Neural progenitor cell (in vitro differentiated cells): ENCODE measurements at regions not wholly inside any gene's neighbourhood (a gene's known extent, or its start where the extent isn't known, plus 50 kb on each side); places are given as distances from the start of the nearest gene placed in this dataset.

Source experiments
- DNase-seq: peaks from one replicate; pipeline ENCODE4 v3.0.0-alpha.2; 2016; ENCODE audit warnings: low spot score
- H2AFZ ChIP-seq: fragments of 200-600 bp; sonication (generic); replicated peaks from 2 replicates; pipeline ENCODE4 v1.6.1; 2016; ENCODE audit warnings: antibody characterized with exemption
- H3F3A ChIP-seq: fragments of 200-600 bp; sonication (generic); 2 replicates; pipeline ENCODE4 v1.6.1; 2016; ENCODE audit warnings: antibody characterized with exemption, low read depth
- H3K27ac ChIP-seq: fragments of 200-600 bp; sonication (generic); 2 replicates; pipeline ENCODE4 v1.5.1; 2016; ENCODE audit warnings: mild to moderate bottlenecking
- H3K27me3 ChIP-seq: fragments of 200-600 bp; sonication (generic); 2 replicates; pipeline ENCODE4 v1.6.1; 2016; ENCODE audit warnings: mild to moderate bottlenecking, moderate library complexity
- H3K36me3 ChIP-seq: fragments of 200-600 bp; sonication (generic); 2 replicates; pipeline ENCODE4 v1.5.1; 2016
- H3K4me1 ChIP-seq: fragments of 200-600 bp; sonication (generic); 2 replicates; pipeline ENCODE4 v1.6.1; 2016; ENCODE audit warnings: mixed run types
- H3K4me2 ChIP-seq: fragments of 200-600 bp; sonication (generic); 2 replicates; pipeline ENCODE4 v1.6.1; 2016
- H3K4me3 ChIP-seq: fragments of 200-600 bp; sonication (generic); 2 replicates; pipeline ENCODE4 v1.5.1; 2016
- H3K79me2 ChIP-seq: fragments of 200-600 bp; sonication (generic); 2 replicates; pipeline ENCODE4 v1.6.1; 2016; ENCODE audit warnings: low read depth
- H3K9ac ChIP-seq: fragments of 200-600 bp; sonication (generic); 2 replicates; pipeline ENCODE4 v1.6.1; 2016
- H3K9me3 ChIP-seq: fragments of 200-600 bp; sonication (generic); 2 replicates; pipeline ENCODE4 v1.5.1; 2016; ENCODE audit warnings: low read depth
- H4K20me1 ChIP-seq: fragments of 200-600 bp; sonication (generic); 2 replicates; pipeline ENCODE4 v1.6.1; 2016; ENCODE audit warnings: low read depth
- H3K27ac Mint-ChIP-seq: 3 replicates; pipeline ENCODE4 v1.8.0; 2021; ENCODE audit warnings: mixed read lengths
- H3K27me3 Mint-ChIP-seq: 2 replicates; pipeline ENCODE4 v1.8.0; 2022; ENCODE audit warnings: low read depth, mild to moderate bottlenecking, inconsistent platforms, moderate library complexity, mixed read lengths; ENCODE audit not compliant: insufficient read depth
- H3K36me3 Mint-ChIP-seq: 3 replicates; pipeline ENCODE4 v1.8.0; 2021; ENCODE audit warnings: mixed read lengths
- H3K4me1 Mint-ChIP-seq: 3 replicates; pipeline ENCODE4 v1.8.0; 2021; ENCODE audit warnings: mixed read lengths
- H3K4me3 Mint-ChIP-seq: 3 replicates; pipeline ENCODE4 v1.8.0; 2021; ENCODE audit warnings: mild to moderate bottlenecking, moderate library complexity, mixed read lengths
- H3K9me3 Mint-ChIP-seq: 3 replicates; pipeline ENCODE4 v1.8.0; 2020; ENCODE audit warnings: mixed read lengths
- CTCF ChIP-seq: fragments of 200-600 bp; sonication (generic); IDR thresholded peaks from 2 replicates; pipeline ENCODE4 v1.5.1; 2017; ENCODE audit warnings: antibody characterized with exemption, mild to moderate bottlenecking
- EZH2 ChIP-seq: fragments of 200-600 bp; sonication (generic); IDR thresholded peaks from 2 replicates; pipeline ENCODE4 v1.6.1; 2017; ENCODE audit warnings: antibody characterized with exemption, mild to moderate bottlenecking, moderate library complexity
- EZH2phosphoT487 ChIP-seq: fragments of 200-600 bp; sonication (generic); IDR thresholded peaks from 2 replicates; pipeline ENCODE4 v1.6.1; 2017; ENCODE audit warnings: antibody characterized with exemption

DNA sequence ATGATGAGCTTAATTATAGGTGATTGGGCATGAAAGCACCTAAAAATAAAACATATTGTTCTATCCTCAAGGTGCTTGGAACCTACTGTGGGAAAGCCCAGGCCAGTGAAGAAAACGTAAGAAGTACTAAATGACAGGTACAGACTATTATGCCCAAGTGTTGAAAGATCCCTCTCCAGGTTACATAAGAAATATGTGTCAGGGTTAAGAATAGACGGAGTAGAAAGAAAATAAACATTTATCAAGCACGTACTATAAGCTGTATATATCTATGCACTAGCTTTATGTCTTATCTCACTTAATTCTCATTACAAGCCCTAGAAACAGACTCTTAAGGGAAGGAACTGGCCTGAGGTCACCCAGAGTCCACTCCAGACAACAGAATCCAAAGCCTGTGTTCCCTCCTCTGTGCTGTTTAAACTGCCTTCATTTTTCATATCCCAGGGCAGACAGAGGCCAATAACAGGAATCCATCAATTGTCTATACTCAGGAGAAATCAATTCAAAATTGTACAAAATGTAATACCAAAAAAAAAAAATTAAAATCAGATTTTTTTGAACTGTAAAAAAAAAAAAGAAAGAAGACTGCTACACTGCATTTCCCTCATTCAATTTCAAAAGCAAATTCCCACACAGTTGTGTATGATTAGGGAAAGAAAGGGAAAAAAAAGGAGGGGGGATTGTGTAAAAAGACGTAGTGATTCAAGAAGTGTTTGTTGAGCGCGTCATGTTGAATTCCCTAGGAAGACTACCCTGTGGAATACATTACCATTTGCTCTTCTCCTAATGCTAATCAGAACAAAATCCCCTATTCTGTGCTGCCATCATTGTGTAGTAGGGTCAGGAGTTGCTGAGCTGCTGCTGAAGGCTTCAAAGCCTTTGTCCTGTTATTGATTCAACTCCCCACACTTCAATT, 156.3 kb downstream of the IRS1 start:
- peak; percentile 36 for DNase-seq
- no peaks in the 10 kb centered on the region for H3K9me3 ChIP-seq
- H3K9ac ChIP-seq, result no peak overlapping the region
- Mint-ChIP-seq H3K4me3 (no peak overlapping the region), H3K27me3 (peaks cover 2% of the 10 kb centered on the region), H3K9me3 (peaks cover 16% of the 10 kb centered on the region), H3K36me3 (peaks cover 3% of the 10 kb centered on the region), H3K4me1 (peaks cover 19% of the 10 kb centered on the region), H3K27ac (peak overlapping the region; percentile 86)
- no peaks in the 10 kb centered on the region for H3F3A ChIP-seq
- no peak overlapping the region for H3K4me3 ChIP-seq
- no peak overlapping the region for H3K27ac ChIP-seq
- H3K36me3 ChIP-seq, result no peaks in the 10 kb centered on the region
- peak overlapping the region; percentile 23 for H2AFZ ChIP-seq
- peaks cover 3% of the 10 kb centered on the region for H3K4me1 ChIP-seq
- no peaks in the 10 kb centered on the region for H3K27me3 ChIP-seq
- H4K20me1 ChIP-seq, result no peaks in the 10 kb centered on the region
- TF ChIP-seq EZH2 (no peak), EZH2phosphoT487 (no peak), CTCF (no peak)
- no peaks in the 10 kb centered on the region for H3K79me2 ChIP-seq
- H3K4me2 ChIP-seq, result no peak overlapping the region

DNA sequence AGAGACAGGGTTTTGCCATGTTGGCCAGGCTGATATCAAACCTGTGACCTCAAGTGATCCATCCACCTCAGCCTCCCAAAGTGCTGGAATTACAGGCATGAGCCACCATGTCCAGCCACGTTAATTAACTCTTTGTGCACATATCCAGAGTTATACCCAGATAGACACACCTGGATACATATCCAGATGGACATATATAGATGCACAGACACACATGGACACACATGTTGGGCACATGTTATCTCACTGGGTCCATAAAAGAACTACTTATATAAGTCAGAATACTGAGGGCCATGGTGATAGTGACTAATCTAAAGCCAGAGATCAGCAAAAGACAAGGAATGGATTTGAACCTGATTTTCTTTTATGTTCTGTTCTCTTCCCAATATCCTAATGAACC, 158.6 kb downstream of the IRS1 start:
- H2AFZ ChIP-seq, result no peak overlapping the region
- no peaks in the 10 kb centered on the region for H4K20me1 ChIP-seq
- Mint-ChIP-seq H3K4me3 (no peak overlapping the region), H3K36me3 (peaks cover 3% of the 10 kb centered on the region), H3K4me1 (peaks cover 19% of the 10 kb centered on the region), H3K9me3 (peaks cover 16% of the 10 kb centered on the region), H3K27ac (no peak overlapping the region), H3K27me3 (peaks cover 2% of the 10 kb centered on the region)
- H3K9ac ChIP-seq, result no peak overlapping the region
- DNase-seq, result no peak
- no peaks in the 10 kb centered on the region for H3K9me3 ChIP-seq
- H3K27me3 ChIP-seq, result no peaks in the 10 kb centered on the region
- H3K79me2 ChIP-seq, result no peaks in the 10 kb centered on the region
- no peak overlapping the region for H3K4me3 ChIP-seq
- no peak for TF ChIP-seq CTCF
- TF ChIP-seq EZH2, result no peak
- TF ChIP-seq EZH2phosphoT487, result no peak
- H3K36me3 ChIP-seq, result no peaks in the 10 kb centered on the region
- H3K4me1 ChIP-seq, result peaks cover 3% of the 10 kb centered on the region
- H3K27ac ChIP-seq, result no peak overlapping the region
- no peaks in the 10 kb centered on the region for H3F3A ChIP-seq
- H3K4me2 ChIP-seq, result no peak overlapping the region

- Mint-ChIP-seq H3K27ac (no peak overlapping the region), H3K36me3 (peaks cover 3% of the 10 kb centered on the region), H3K27me3 (peaks cover 2% of the 10 kb centered on the region), H3K9me3 (peaks cover 16% of the 10 kb centered on the region), H3K4me1 (peaks cover 19% of the 10 kb centered on the region), H3K4me3 (no peak overlapping the region)
- Histone ChIP-seq H3K36me3 (no peaks in the 10 kb centered on the region), H3K27me3 (no peaks in the 10 kb centered on the region), H3K9ac (no peak overlapping the region), H3K9me3 (no peaks in the 10 kb centered on the region), H4K20me1 (no peaks in the 10 kb centered on the region), H2AFZ (no peak overlapping the region), H3K4me1 (peaks cover 3% of the 10 kb centered on the region), H3K4me2 (no peak overlapping the region), H3K79me2 (no peaks in the 10 kb centered on the region), H3K27ac (no peak overlapping the region), H3K4me3 (no peak overlapping the region), H3F3A (no peaks in the 10 kb centered on the region)
- no peak for TF ChIP-seq EZH2
- no peak for TF ChIP-seq CTCF
- TF ChIP-seq EZH2phosphoT487, result no peak
- no peak for DNase-seq
Measured at GRCh38 chr2:226640501-226640900, 159.1 kb downstream of the IRS1 start.
